ENCODE measurements at regions not wholly inside any gene's neighbourhood (a gene's known extent, or its start where the extent isn't known, plus 50 kb on each side); places are given as distances from the start of the nearest gene placed in this dataset.
"Not testable (repeated sequence)": the region's sequence is repeated elsewhere in the genome, so short reads cannot be mapped to it uniquely, and the experiment has no call there.

- DNase-seq, result no peak
Observed at GRCh38 chr3:169029674-169030285, 633.7 kb downstream of the MECOM start.

GRCh38 chr3:169028716-169029115, 634.8 kb downstream of the MECOM start:
- DNase-seq, result no peak

GRCh38 chr3:169026543-169027182, 636.8 kb downstream of the MECOM start:
- peak; percentile 94 for DNase-seq

- DNase-seq, result peak; percentile 35
Observed at GRCh38 chr3:169022457-169022856, 641.1 kb downstream of the MECOM start.

GRCh38 chr3:169020371-169020770, 643.1 kb downstream of the MECOM start:
- no peak for DNase-seq

GRCh38 chr3:169009453-169009852, 654.1 kb downstream of the MECOM start:
- no peak for DNase-seq

- peak; percentile 56 for DNase-seq
Observed at GRCh38 chr3:169008776-169009358, 654.6 kb downstream of the MECOM start.

- peak; percentile 53 for DNase-seq
Observed at GRCh38 chr3:169007145-169007544, 656.4 kb downstream of the MECOM start.

GRCh38 chr3:169006398-169006797, 657.1 kb downstream of the MECOM start:
- DNase-seq, result not testable (repeated sequence)

GRCh38 chr3:169002689-169003088, 660.8 kb downstream of the MECOM start:
- DNase-seq, result peak; percentile 99

- DNase-seq, result no peak
Observed at GRCh38 chr3:168998792-168999191, 664.7 kb downstream of the MECOM start.

GRCh38 chr3:168997488-168997887, 666.0 kb downstream of the MECOM start:
- DNase-seq, result no peak

- no peak for DNase-seq
Observed at GRCh38 chr3:168996622-168997021, 666.9 kb downstream of the MECOM start.

GRCh38 chr3:168995129-168995528, 668.4 kb downstream of the MECOM start:
- DNase-seq, result no peak

GRCh38 chr3:168991803-168992202, 671.7 kb downstream of the MECOM start:
- no peak for DNase-seq

GRCh38 chr3:168990621-168991020, 672.9 kb downstream of the MECOM start:
- DNase-seq, result no peak

GRCh38 chr3:168990134-168990533, 673.4 kb downstream of the MECOM start:
- no peak for DNase-seq

GRCh38 chr3:168989396-168989795, 674.1 kb downstream of the MECOM start:
- peak; percentile 28 for DNase-seq

- no peak for DNase-seq
Observed at GRCh38 chr3:168988853-168989252, 674.7 kb downstream of the MECOM start.

- DNase-seq, result no peak
Observed at GRCh38 chr3:168984872-168985271, 678.6 kb downstream of the MECOM start.

- no peak for DNase-seq
Observed at GRCh38 chr3:168983046-168983445, 680.5 kb downstream of the MECOM start.

GRCh38 chr3:168981396-168981795, 682.1 kb downstream of the MECOM start:
- peak; percentile 16 for DNase-seq

GRCh38 chr3:168977716-168978374, 685.7 kb downstream of the MECOM start:
- DNase-seq, result no peak

- no peak for DNase-seq
Observed at GRCh38 chr3:168976969-168977368, 686.5 kb downstream of the MECOM start.
